ENCODE measurements at regions not wholly inside any gene's neighbourhood (a gene's known extent, or its start where the extent isn't known, plus 50 kb on each side); places are given as distances from the start of the nearest gene placed in this dataset.
A peak's percentile ranks its signal among the peaks of the same experiment; 100 is the strongest.

- Histone ChIP-seq H3K27ac (ENCODE audit: low read depth, low read length) (no peak overlapping the region), H3K18ac (ENCODE audit: low read length) (no peak overlapping the region), H3K4me1 (ENCODE audit: control insufficient read depth in 1 of 2, insufficient read depth in 2 of 2, low read length in 2 of 2) (no peaks in the 10 kb centered on the region), H3K4ac (ENCODE audit: low read depth, low read length) (no peak overlapping the region), H3K79me2 (ENCODE audit: control insufficient read depth, insufficient read depth, low read length, poor library complexity) (no peaks in the 10 kb centered on the region), H2BK12ac (ENCODE audit: low read length) (no peak overlapping the region), H4K12ac (ENCODE audit: low read depth, low read length) (no peak overlapping the region), H3K79me1 (ENCODE audit: low read length) (no peaks in the 10 kb centered on the region), H3K4me2 (ENCODE audit: low read length) (no peak overlapping the region), H3K4me3 (ENCODE audit: low read depth, low read length) (no peak overlapping the region), H4K8ac (ENCODE audit: low read depth, low read length) (no peak overlapping the region), H4K91ac (ENCODE audit: low read depth, low read length) (no peak overlapping the region), H3K27me3 (ENCODE audit: insufficient read depth, low read length) (no peaks in the 10 kb centered on the region), H3K9ac (ENCODE audit: low read length) (no peak overlapping the region), H3K23ac (ENCODE audit: low read length) (no peak overlapping the region), H3K9me3 (ENCODE audit: insufficient read depth, low read depth, low read length) (no peaks in the 10 kb centered on the region), H3K14ac (ENCODE audit: low read length) (no peak overlapping the region), H3K36me3 (ENCODE audit: control insufficient read depth in 1 of 2, insufficient read depth in 2 of 2, low read length in 2 of 2) (no peaks in the 10 kb centered on the region), H2AK5ac (ENCODE audit: low read length) (no peak overlapping the region), H2BK5ac (ENCODE audit: low read depth, low read length, poor library complexity) (no peak overlapping the region), H2AFZ (ENCODE audit: insufficient read depth, low read length, poor library complexity) (no peak overlapping the region), H2BK120ac (ENCODE audit: insufficient read depth, low read length, poor library complexity) (no peak overlapping the region)
- no CpG with 5 or more reads among the region's 7 CpGs for WGBS (ENCODE audit: extremely low coverage, insufficient coverage, insufficient read length)
- peak; percentile 23 to 44 for DNase-seq
Measured at GRCh38 chr1:221408117-221408803, 333.6 kb downstream of the DUSP10 start.

- H3K79me2 ChIP-seq (ENCODE audit: control insufficient read depth, insufficient read depth, low read length, poor library complexity) = no peaks in the 10 kb centered on the region
- H4K8ac ChIP-seq (ENCODE audit: low read depth, low read length) = no peak overlapping the region
- H3K4me2 ChIP-seq (ENCODE audit: low read length) = no peak overlapping the region
- H3K9ac ChIP-seq (ENCODE audit: low read length) = no peak overlapping the region
- H2BK5ac ChIP-seq (ENCODE audit: low read depth, low read length, poor library complexity) = no peak overlapping the region
- no peak overlapping the region for H2BK12ac ChIP-seq (ENCODE audit: low read length)
- H4K91ac ChIP-seq (ENCODE audit: low read depth, low read length) = no peak overlapping the region
- H3K36me3 ChIP-seq (ENCODE audit: control insufficient read depth in 1 of 2, insufficient read depth in 2 of 2, low read length in 2 of 2) = no peaks in the 10 kb centered on the region
- no peaks in the 10 kb centered on the region for H3K79me1 ChIP-seq (ENCODE audit: low read length)
- H3K9me3 ChIP-seq (ENCODE audit: insufficient read depth, low read depth, low read length) = no peaks in the 10 kb centered on the region
- H2AK5ac ChIP-seq (ENCODE audit: low read length) = no peak overlapping the region
- no peak overlapping the region for H3K4ac ChIP-seq (ENCODE audit: low read depth, low read length)
- H3K27me3 ChIP-seq (ENCODE audit: insufficient read depth, low read length) = no peaks in the 10 kb centered on the region
- H3K4me3 ChIP-seq (ENCODE audit: low read depth, low read length) = no peak overlapping the region
- H3K14ac ChIP-seq (ENCODE audit: low read length) = no peak overlapping the region
- no peak overlapping the region for H3K23ac ChIP-seq (ENCODE audit: low read length)
- no peak for DNase-seq
- H2AFZ ChIP-seq (ENCODE audit: insufficient read depth, low read length, poor library complexity) = no peak overlapping the region
- no peak overlapping the region for H4K12ac ChIP-seq (ENCODE audit: low read depth, low read length)
- H3K27ac ChIP-seq (ENCODE audit: low read depth, low read length) = no peak overlapping the region
- no peaks in the 10 kb centered on the region for H3K4me1 ChIP-seq (ENCODE audit: control insufficient read depth in 1 of 2, insufficient read depth in 2 of 2, low read length in 2 of 2)
- no peak overlapping the region for H2BK120ac ChIP-seq (ENCODE audit: insufficient read depth, low read length, poor library complexity)
- no CpG with 5 or more reads among the region's 3 CpGs for WGBS (ENCODE audit: extremely low coverage, insufficient coverage, insufficient read length)
- H3K18ac ChIP-seq (ENCODE audit: low read length) = no peak overlapping the region
Measured at GRCh38 chr1:221411283-221411682, 330.6 kb downstream of the DUSP10 start.

GRCh38 chr1:221414772-221415539, 326.9 kb downstream of the DUSP10 start:
- Histone ChIP-seq H2BK12ac (ENCODE audit: low read length) (no peak overlapping the region), H3K23ac (ENCODE audit: low read length) (no peak overlapping the region), H2AK5ac (ENCODE audit: low read length) (no peak overlapping the region), H3K79me1 (ENCODE audit: low read length) (no peaks in the 10 kb centered on the region), H4K12ac (ENCODE audit: low read depth, low read length) (no peak overlapping the region), H2BK5ac (ENCODE audit: low read depth, low read length, poor library complexity) (no peak overlapping the region), H3K27ac (ENCODE audit: low read depth, low read length) (no peak overlapping the region), H3K4ac (ENCODE audit: low read depth, low read length) (no peak overlapping the region), H3K4me2 (ENCODE audit: low read length) (no peak overlapping the region), H4K8ac (ENCODE audit: low read depth, low read length) (no peak overlapping the region), H3K4me1 (ENCODE audit: control insufficient read depth in 1 of 2, insufficient read depth in 2 of 2, low read length in 2 of 2) (no peaks in the 10 kb centered on the region), H3K36me3 (ENCODE audit: control insufficient read depth in 1 of 2, insufficient read depth in 2 of 2, low read length in 2 of 2) (no peaks in the 10 kb centered on the region), H3K27me3 (ENCODE audit: insufficient read depth, low read length) (no peaks in the 10 kb centered on the region), H2BK120ac (ENCODE audit: insufficient read depth, low read length, poor library complexity) (no peak overlapping the region), H3K18ac (ENCODE audit: low read length) (no peak overlapping the region), H3K79me2 (ENCODE audit: control insufficient read depth, insufficient read depth, low read length, poor library complexity) (no peaks in the 10 kb centered on the region), H3K4me3 (ENCODE audit: low read depth, low read length) (no peak overlapping the region), H4K91ac (ENCODE audit: low read depth, low read length) (no peak overlapping the region), H3K9me3 (ENCODE audit: insufficient read depth, low read depth, low read length) (no peaks in the 10 kb centered on the region), H3K9ac (ENCODE audit: low read length) (no peak overlapping the region), H3K14ac (ENCODE audit: low read length) (no peak overlapping the region), H2AFZ (ENCODE audit: insufficient read depth, low read length, poor library complexity) (no peak overlapping the region)
- no CpG with 5 or more reads among the region's 8 CpGs for WGBS (ENCODE audit: extremely low coverage, insufficient coverage, insufficient read length)
- DNase-seq = no peak

- WGBS (ENCODE audit: extremely low coverage, insufficient coverage, insufficient read length) = no CpG with 5 or more reads among the region's 1 CpG
- H4K91ac ChIP-seq (ENCODE audit: low read depth, low read length) = no peak overlapping the region
- no peak overlapping the region for H2BK5ac ChIP-seq (ENCODE audit: low read depth, low read length, poor library complexity)
- H3K4ac ChIP-seq (ENCODE audit: low read depth, low read length) = no peak overlapping the region
- no peak overlapping the region for H2BK12ac ChIP-seq (ENCODE audit: low read length)
- no peak overlapping the region for H2AFZ ChIP-seq (ENCODE audit: insufficient read depth, low read length, poor library complexity)
- H3K14ac ChIP-seq (ENCODE audit: low read length) = no peak overlapping the region
- no peak overlapping the region for H4K8ac ChIP-seq (ENCODE audit: low read depth, low read length)
- H3K79me2 ChIP-seq (ENCODE audit: control insufficient read depth, insufficient read depth, low read length, poor library complexity) = no peaks in the 10 kb centered on the region
- H3K23ac ChIP-seq (ENCODE audit: low read length) = no peak overlapping the region
- no peaks in the 10 kb centered on the region for H3K79me1 ChIP-seq (ENCODE audit: low read length)
- H3K9ac ChIP-seq (ENCODE audit: low read length) = no peak overlapping the region
- no peaks in the 10 kb centered on the region for H3K4me1 ChIP-seq (ENCODE audit: control insufficient read depth in 1 of 2, insufficient read depth in 2 of 2, low read length in 2 of 2)
- H3K4me2 ChIP-seq (ENCODE audit: low read length) = no peak overlapping the region
- no peak overlapping the region for H3K18ac ChIP-seq (ENCODE audit: low read length)
- no peak overlapping the region for H3K27ac ChIP-seq (ENCODE audit: low read depth, low read length)
- H2AK5ac ChIP-seq (ENCODE audit: low read length) = no peak overlapping the region
- H3K9me3 ChIP-seq (ENCODE audit: insufficient read depth, low read depth, low read length) = no peaks in the 10 kb centered on the region
- no peak for DNase-seq
- no peak overlapping the region for H3K4me3 ChIP-seq (ENCODE audit: low read depth, low read length)
- no peaks in the 10 kb centered on the region for H3K27me3 ChIP-seq (ENCODE audit: insufficient read depth, low read length)
- no peak overlapping the region for H4K12ac ChIP-seq (ENCODE audit: low read depth, low read length)
- H2BK120ac ChIP-seq (ENCODE audit: insufficient read depth, low read length, poor library complexity) = no peak overlapping the region
- no peaks in the 10 kb centered on the region for H3K36me3 ChIP-seq (ENCODE audit: control insufficient read depth in 1 of 2, insufficient read depth in 2 of 2, low read length in 2 of 2)
Measured at GRCh38 chr1:221415651-221416050, 326.2 kb downstream of the DUSP10 start.

Data from trophoblast cell (in vitro differentiated cells and primary cell).